PC-9 (cell line): ENCODE measurements at regions not wholly inside any gene's neighbourhood (a gene's known extent, or its start where the extent isn't known, plus 50 kb on each side); places are given as distances from the start of the nearest gene placed in this dataset.

Source experiments
- BruUV-seq: library from RNA; stranded (reverse); fragments of 400-500 nt; replicated peaks from 2 replicates; lab custom pipeline; 2021; lab: Mats Ljungman, UMichigan
- CTCF ChIA-PET: fragments of 300-600 bp; sonication (Branson Sonifier 250); formaldehyde crosslinking; loops from one replicate; lab custom pipeline; 2022; ENCODE audit warnings: antibody characterized with exemption; lab: Charles Lee
- POLR2A ChIA-PET: fragments of 300-600 bp; sonication (Branson Sonifier 250); formaldehyde crosslinking; loops from one replicate; lab custom pipeline; 2022; ENCODE audit warnings: antibody characterized with exemption; ENCODE audit not compliant: unreplicated experiment; lab: Charles Lee
- DNase-seq, 2 experiments: peaks; one replicate each; pipeline versions ENCODE4 v3.0.0 to v3.0.0-alpha.2; 2015 to 2022; ENCODE audit warnings: mixed read lengths in 1 of 2
- H2AFZ ChIP-seq: fragments of 200-600 bp; sonication (generic); 2 replicates; pipeline ENCODE4 v1.8.1; 2017; ENCODE audit warnings: antibody characterized with exemption
- H3F3A ChIP-seq: fragments of 200-600 bp; sonication (generic); 2 replicates; pipeline ENCODE4 v1.8.1; 2017; ENCODE audit warnings: antibody characterized with exemption, mild to moderate bottlenecking, low read depth; ENCODE audit not compliant: insufficient read depth
- H3K27ac ChIP-seq: fragments of 200-600 bp; sonication (generic); 2 replicates; pipeline ENCODE4 v1.6.1; 2016; ENCODE audit warnings: mixed run types
- H3K27me3 ChIP-seq: fragments of 200-600 bp; sonication (generic); 2 replicates; pipeline ENCODE4 v1.6.1; 2016; ENCODE audit warnings: low read depth, mixed run types; ENCODE audit not compliant: insufficient read depth
- H3K36me3 ChIP-seq: fragments of 200-600 bp; sonication (generic); 2 replicates; pipeline ENCODE4 v1.6.1; 2016; ENCODE audit warnings: low read depth, mixed run types
- H3K4me1 ChIP-seq: fragments of 200-600 bp; sonication (generic); replicated peaks from 2 replicates; pipeline ENCODE4 v1.6.1; 2016; ENCODE audit warnings: mixed run types; ENCODE audit not compliant: insufficient read depth
- H3K4me2 ChIP-seq: fragments of 200-600 bp; sonication (generic); 2 replicates; pipeline ENCODE4 v1.6.1; 2017; ENCODE audit warnings: mixed run types
- H3K4me3 ChIP-seq: fragments of 200-600 bp; sonication (generic); 2 replicates; pipeline ENCODE4 v1.6.1; 2016; ENCODE audit warnings: mixed run types
- H3K79me2 ChIP-seq: fragments of 200-600 bp; sonication (generic); 2 replicates; pipeline ENCODE4 v1.6.1; 2017; ENCODE audit warnings: low read depth, mixed run types
- H3K9me2 ChIP-seq: fragments of 200-600 bp; sonication (generic); 2 replicates; pipeline ENCODE4 v1.8.1; 2017; ENCODE audit warnings: mild to moderate bottlenecking; ENCODE audit not compliant: insufficient read depth
- H3K9me3 ChIP-seq: fragments of 200-600 bp; sonication (generic); 2 replicates; pipeline ENCODE4 v1.8.1; 2016; ENCODE audit warnings: low read depth; ENCODE audit not compliant: insufficient read depth
- H4K20me1 ChIP-seq: fragments of 200-600 bp; sonication (generic); 2 replicates; pipeline ENCODE4 v1.8.1; 2017; ENCODE audit not compliant: insufficient read depth
- CTCF ChIP-seq: fragments of 200-600 bp; sonication (generic); conservative IDR thresholded peaks from 2 replicates; pipeline ENCODE4 v1.6.1; 2017; ENCODE audit warnings: mixed run types, antibody characterized with exemption, mild to moderate bottlenecking, moderate library complexity
- EZH2 ChIP-seq: fragments of 200-600 bp; sonication (generic); IDR thresholded peaks from 2 replicates; pipeline ENCODE4 v1.8.0; 2017; ENCODE audit warnings: antibody characterized with exemption, low read depth
- intact Hi-C: fragments of 100-400 bp; cut with micrococcal nuclease; formaldehyde crosslinking; loops from one replicate; pipeline ENCODE4 v1.10.0; 2022; ENCODE audit not compliant: unreplicated experiment

- Histone ChIP-seq H3K27ac (no peak overlapping the region), H3K9me3 (no peaks in the 10 kb centered on the region), H4K20me1 (no peaks in the 10 kb centered on the region), H2AFZ (no peak overlapping the region), H3K4me1 (no peaks in the 10 kb centered on the region), H3K9me2 (no peaks in the 10 kb centered on the region), H3F3A (no peaks in the 10 kb centered on the region), H3K36me3 (no peaks in the 10 kb centered on the region), H3K79me2 (no peaks in the 10 kb centered on the region), H3K4me3 (no peak overlapping the region), H3K4me2 (no peak overlapping the region), H3K27me3 (no peaks in the 10 kb centered on the region)
- intact Hi-C loops, result no loop called here
- ChIA-PET CTCF (no interaction called here), POLR2A (no interaction called here)
- no peak for DNase-seq
- BruUV-seq, result no TSS peak
- TF ChIP-seq EZH2 (no peak), CTCF (no peak)
These were observed 293.6 kb downstream of the HLX start for GRCh38 chr1:221172841-221173240.

DNA sequence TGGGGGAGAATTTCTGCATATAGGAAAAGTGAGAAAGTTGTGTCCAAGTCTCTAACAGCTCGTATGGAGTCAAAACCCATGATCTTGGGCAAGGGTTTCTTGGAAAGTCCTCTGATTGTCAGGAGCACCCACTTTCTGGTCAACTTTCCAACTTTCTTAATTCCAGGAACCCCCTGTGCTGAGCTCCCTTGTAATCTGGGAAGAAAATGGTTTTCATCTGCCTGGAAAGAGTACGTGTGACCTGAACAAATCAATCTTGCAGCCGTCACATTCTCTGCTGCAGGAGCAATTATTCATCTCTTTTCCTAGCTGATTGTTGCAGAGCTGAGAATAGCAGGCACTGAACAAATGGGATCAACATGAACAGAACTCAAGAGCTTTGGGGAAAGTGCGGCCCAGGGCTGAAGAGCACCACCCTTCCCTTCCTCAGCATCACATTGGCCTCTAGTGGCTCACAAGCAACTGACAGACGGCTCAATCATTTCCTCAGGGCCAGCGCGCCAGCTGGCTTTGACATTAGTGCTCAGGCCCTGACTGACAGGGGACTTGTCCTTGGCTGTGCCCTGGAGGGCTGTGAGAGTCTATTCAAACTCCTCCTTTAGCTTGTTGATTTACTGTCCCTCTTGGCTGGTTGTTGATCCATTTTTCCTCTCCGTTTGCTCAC lies 295.2 kb downstream of the HLX start:
- no peaks in the 10 kb centered on the region for H3K9me2 ChIP-seq
- no peaks in the 10 kb centered on the region for H3K36me3 ChIP-seq
- BruUV-seq, result no TSS peak
- no peaks in the 10 kb centered on the region for H3F3A ChIP-seq
- H3K4me3 ChIP-seq, result no peak overlapping the region
- CTCF ChIA-PET, result interaction anchor here (0.6 kb wide), 1 partner anchor 484 kb away, joined by 5 read pairs; no protein-coding TSS in a partner anchor
- no peaks in the 10 kb centered on the region for H3K79me2 ChIP-seq
- H3K4me2 ChIP-seq, result no peak overlapping the region
- TF ChIP-seq EZH2 (no peak), CTCF (no peak)
- H3K27ac ChIP-seq, result no peak overlapping the region
- POLR2A ChIA-PET, result no interaction called here
- intact Hi-C loops, result no loop called here
- DNase-seq, result no peak
- H2AFZ ChIP-seq, result no peak overlapping the region
- H3K9me3 ChIP-seq, result no peaks in the 10 kb centered on the region
- H3K4me1 ChIP-seq, result no peaks in the 10 kb centered on the region
- H4K20me1 ChIP-seq, result no peaks in the 10 kb centered on the region
- no peaks in the 10 kb centered on the region for H3K27me3 ChIP-seq

DNA sequence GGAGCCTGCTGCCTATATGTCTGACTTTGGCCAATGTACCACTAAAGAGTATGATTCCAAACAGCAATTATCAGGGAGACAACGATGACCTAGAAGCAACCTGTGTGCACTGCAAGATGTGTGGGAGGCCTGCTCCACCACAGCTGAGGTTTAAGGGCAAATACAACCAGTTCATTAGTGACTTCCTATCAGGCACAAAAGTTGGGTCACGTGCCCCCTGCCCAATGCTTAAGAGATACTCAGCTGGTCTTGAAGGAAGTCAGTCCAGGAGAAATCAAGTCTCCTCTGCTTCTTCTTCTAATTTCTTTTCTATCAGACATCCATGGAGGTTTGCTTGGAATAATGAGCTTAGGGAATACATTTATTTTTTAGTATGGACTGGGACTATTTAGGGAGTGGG lies 296.0 kb downstream of the HLX start:
- H3K4me2 ChIP-seq, result no peak overlapping the region
- TF ChIP-seq CTCF (no peak), EZH2 (no peak)
- H3K79me2 ChIP-seq, result no peaks in the 10 kb centered on the region
- no peak for DNase-seq
- no peaks in the 10 kb centered on the region for H3F3A ChIP-seq
- no peaks in the 10 kb centered on the region for H3K4me1 ChIP-seq
- H3K36me3 ChIP-seq, result no peaks in the 10 kb centered on the region
- H3K4me3 ChIP-seq, result no peak overlapping the region
- intact Hi-C loops, result no loop called here
- no peaks in the 10 kb centered on the region for H4K20me1 ChIP-seq
- no peaks in the 10 kb centered on the region for H3K9me3 ChIP-seq
- no TSS peak for BruUV-seq
- H3K9me2 ChIP-seq, result no peaks in the 10 kb centered on the region
- H3K27me3 ChIP-seq, result no peaks in the 10 kb centered on the region
- H2AFZ ChIP-seq, result no peak overlapping the region
- no peak overlapping the region for H3K27ac ChIP-seq
- ChIA-PET POLR2A (no interaction called here), CTCF (no interaction called here)
